Stomach (tissue), 4 donors: ENCODE measurements at regions not wholly inside any gene's neighbourhood (a gene's known extent, or its start where the extent isn't known, plus 50 kb on each side); places are given as distances from the start of the nearest gene placed in this dataset.

Experiments used
- CTCF ChIP-seq, 7 experiments: fragments of 450-650 bp in 4 of 7; fragments of 200-600 bp in 3 of 7; sonication (generic) in 3 of 7; IDR thresholded peaks; one replicate each; pipeline ENCODE4 v1.5.1; 2016 to 2019; ENCODE audit warnings: antibody characterized with exemption in 7 of 7, control low read depth in 2 of 7, mild to moderate bottlenecking in 1 of 7
- EP300 ChIP-seq: sonication (generic); formaldehyde crosslinking; IDR thresholded peaks from one replicate; pipeline ENCODE4 v1.6.1; 2017; ENCODE audit warnings: antibody characterized with exemption
- POLR2A ChIP-seq, 4 donors: fragments of 450-650 bp; IDR thresholded peaks; one replicate each; pipeline ENCODE4 v1.6.1; 2016; ENCODE audit warnings: antibody characterized with exemption in 4 of 4, control low read depth in 2 of 4, mild to moderate bottlenecking in 1 of 4, moderate library complexity in 1 of 4

GRCh38 chr1:29460694-29461093 is 224.4 kb downstream of the PTPRU start:
- TF ChIP-seq POLR2A (IDR thresholded peaks at IDR 0.05) (no peak), CTCF (IDR thresholded peaks at IDR 0.05) (no peak), EP300 (no peak)
